Endodermal cell (in vitro differentiated cells): ENCODE measurements at regions not wholly inside any gene's neighbourhood (a gene's known extent, or its start where the extent isn't known, plus 50 kb on each side); places are given as distances from the start of the nearest gene placed in this dataset.

Experiments used
- DNase-seq: peaks from one replicate; pipeline ENCODE4 v3.0.0-alpha.2; 2017
- H3K27ac ChIP-seq: 2 replicates; pipeline ENCODE4 v1.5.1; 2013; ENCODE audit warnings: mild to moderate bottlenecking, low read depth, low read length, moderate library complexity
- H3K27me3 ChIP-seq: 2 replicates; pipeline ENCODE4 v1.6.1; 2013; ENCODE audit warnings: mild to moderate bottlenecking, low read length, moderate library complexity; ENCODE audit not compliant: insufficient read depth, control insufficient read depth, poor library complexity, severe bottlenecking
- H3K36me3 ChIP-seq: 2 replicates; pipeline ENCODE4 v1.7.0; 2013; ENCODE audit warnings: mild to moderate bottlenecking, low read length, moderate library complexity; ENCODE audit not compliant: control insufficient read depth, insufficient read depth
- H3K4me1 ChIP-seq: one replicate; pipeline ENCODE4 v1.7.0; 2013; ENCODE audit warnings: low read length; ENCODE audit not compliant: control insufficient read depth, insufficient read depth
- H3K4me3 ChIP-seq: 2 replicates; pipeline ENCODE4 v1.5.1; 2013; ENCODE audit warnings: mild to moderate bottlenecking, low read length, moderate library complexity
- H3K9ac ChIP-seq: 2 replicates; pipeline ENCODE4 v1.6.1; 2013; ENCODE audit warnings: mild to moderate bottlenecking, low read length, moderate library complexity; ENCODE audit not compliant: poor library complexity, severe bottlenecking; ENCODE audit errors: extremely low read depth
- H3K9me3 ChIP-seq: 2 replicates; pipeline ENCODE4 v1.6.1; 2013; ENCODE audit warnings: mild to moderate bottlenecking, low read length, moderate library complexity; ENCODE audit not compliant: control insufficient read depth
- H3K27ac Mint-ChIP-seq: 2 replicates; pipeline ENCODE4 v1.8.0; 2020; ENCODE audit warnings: mixed read lengths
- H3K27me3 Mint-ChIP-seq: 2 replicates; pipeline ENCODE4 v1.8.0; 2021; ENCODE audit warnings: mild to moderate bottlenecking, mixed read lengths; ENCODE audit not compliant: insufficient read depth
- H3K36me3 Mint-ChIP-seq: 2 replicates; pipeline ENCODE4 v1.8.0; 2020; ENCODE audit warnings: low read depth, mixed read lengths
- H3K4me1 Mint-ChIP-seq: 2 replicates; pipeline ENCODE4 v1.8.0; 2020; ENCODE audit warnings: mixed read lengths
- H3K4me3 Mint-ChIP-seq: 2 replicates; pipeline ENCODE4 v1.8.0; 2020; ENCODE audit warnings: mild to moderate bottlenecking, moderate library complexity, mixed read lengths
- H3K9me3 Mint-ChIP-seq: 2 replicates; pipeline ENCODE4 v1.8.0; 2020; ENCODE audit warnings: mild to moderate bottlenecking, mixed read lengths
- WGBS, 2 experiments: methylation state at CpG; one replicate each; pipeline versions ENCODE4 v1.1.5 to v1.1.7; 2013; ENCODE audit warnings: missing lambda C conversion rate in 2 of 2, mixed read lengths in 1 of 2; ENCODE audit not compliant: insufficient coverage in 1 of 2, insufficient read length in 1 of 2; 5-methylcytosine and 5-hydroxymethylcytosine counted together
- TF ChIP-seq, protein P1 (sequence below): fragments of 200-600 bp; sonication (generic); conservative IDR thresholded peaks from 2 replicates; pipeline ENCODE4 v1.5.0; 2021; ENCODE audit warnings: antibody characterized with exemption, mild to moderate bottlenecking

DNA sequence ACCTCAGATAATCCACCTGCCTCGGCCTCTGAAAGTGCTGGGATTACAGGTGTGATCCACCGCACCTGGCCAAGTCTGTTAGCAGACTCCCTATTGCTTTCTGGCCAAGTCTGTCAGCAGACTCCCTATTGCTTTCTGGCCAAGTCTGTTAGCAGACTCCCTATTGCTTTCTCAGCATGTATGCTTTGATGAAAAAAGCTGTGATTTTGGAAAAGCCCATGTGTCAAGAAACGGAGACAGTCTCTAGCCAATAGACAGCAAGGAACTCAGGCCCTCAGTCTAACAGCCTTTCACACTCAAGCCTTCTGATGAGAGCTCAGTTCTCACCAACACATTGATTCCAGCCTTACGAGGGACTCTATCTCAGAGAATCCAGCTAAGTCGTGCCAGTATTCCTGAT is 158.8 kb upstream of the KRR1 start:
- DNase-seq = peak; percentile 58
- Histone ChIP-seq H3K4me3 (no peak overlapping the region), H3K9ac (no peak overlapping the region), H3K4me1 (peaks cover 6% of the 10 kb centered on the region), H3K27me3 (no peaks in the 10 kb centered on the region), H3K36me3 (no peaks in the 10 kb centered on the region), H3K27ac (no peak overlapping the region), H3K9me3 (peaks cover 11% of the 10 kb centered on the region)
- Mint-ChIP-seq H3K9me3 (peaks cover 7% of the 10 kb centered on the region), H3K27me3 (no peaks in the 10 kb centered on the region), H3K4me3 (no peak overlapping the region), H3K27ac (no peak overlapping the region), H3K36me3 (no peaks in the 10 kb centered on the region), H3K4me1 (peaks cover 16% of the 10 kb centered on the region)
- TF ChIP-seq, protein P1, sequence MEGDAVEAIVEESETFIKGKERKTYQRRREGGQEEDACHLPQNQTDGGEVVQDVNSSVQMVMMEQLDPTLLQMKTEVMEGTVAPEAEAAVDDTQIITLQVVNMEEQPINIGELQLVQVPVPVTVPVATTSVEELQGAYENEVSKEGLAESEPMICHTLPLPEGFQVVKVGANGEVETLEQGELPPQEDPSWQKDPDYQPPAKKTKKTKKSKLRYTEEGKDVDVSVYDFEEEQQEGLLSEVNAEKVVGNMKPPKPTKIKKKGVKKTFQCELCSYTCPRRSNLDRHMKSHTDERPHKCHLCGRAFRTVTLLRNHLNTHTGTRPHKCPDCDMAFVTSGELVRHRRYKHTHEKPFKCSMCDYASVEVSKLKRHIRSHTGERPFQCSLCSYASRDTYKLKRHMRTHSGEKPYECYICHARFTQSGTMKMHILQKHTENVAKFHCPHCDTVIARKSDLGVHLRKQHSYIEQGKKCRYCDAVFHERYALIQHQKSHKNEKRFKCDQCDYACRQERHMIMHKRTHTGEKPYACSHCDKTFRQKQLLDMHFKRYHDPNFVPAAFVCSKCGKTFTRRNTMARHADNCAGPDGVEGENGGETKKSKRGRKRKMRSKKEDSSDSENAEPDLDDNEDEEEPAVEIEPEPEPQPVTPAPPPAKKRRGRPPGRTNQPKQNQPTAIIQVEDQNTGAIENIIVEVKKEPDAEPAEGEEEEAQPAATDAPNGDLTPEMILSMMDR = no peak
- 81 to 94% methylated on average over 2 to 5 of the region's 5 CpGs for WGBS, 2 experiments

DNA sequence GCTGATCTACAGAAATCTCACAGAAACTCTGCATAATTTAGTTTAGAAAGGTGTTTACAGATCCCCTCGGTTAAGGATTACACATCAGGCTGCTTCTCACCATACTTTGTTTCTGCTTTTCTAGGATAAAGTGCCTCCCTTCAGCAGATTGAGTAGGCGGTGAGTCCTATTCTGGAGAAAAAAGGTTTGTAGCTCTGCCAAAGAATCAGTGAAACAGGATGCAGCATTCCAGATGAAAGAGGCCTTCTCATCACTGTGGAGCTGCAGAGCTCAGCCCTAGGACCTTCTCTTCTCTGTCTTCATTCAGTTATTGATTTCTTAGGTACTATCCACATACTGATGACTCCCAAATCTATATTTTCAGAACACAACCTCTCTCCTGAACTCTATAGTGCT is 155.5 kb upstream of the KRR1 start:
- TF ChIP-seq, protein P1 = no peak
- peaks cover 11% of the 10 kb centered on the region for H3K9me3 ChIP-seq
- 72 to 86% methylated on average over 1 to 2 of the region's 2 CpGs for WGBS, 2 experiments
- peaks cover 7% of the 10 kb centered on the region for H3K9me3 Mint-ChIP-seq
- no peaks in the 10 kb centered on the region for H3K36me3 Mint-ChIP-seq
- peaks cover 8% of the 10 kb centered on the region for H3K4me1 ChIP-seq
- no peak overlapping the region for H3K27ac Mint-ChIP-seq
- H3K27ac ChIP-seq = no peak overlapping the region
- H3K27me3 ChIP-seq = no peaks in the 10 kb centered on the region
- H3K36me3 ChIP-seq = no peaks in the 10 kb centered on the region
- no peak overlapping the region for H3K4me3 ChIP-seq
- no peak overlapping the region for H3K9ac ChIP-seq
- DNase-seq = no peak
- no peaks in the 10 kb centered on the region for H3K27me3 Mint-ChIP-seq
- peaks cover 16% of the 10 kb centered on the region for H3K4me1 Mint-ChIP-seq
- H3K4me3 Mint-ChIP-seq = no peak overlapping the region

DNA sequence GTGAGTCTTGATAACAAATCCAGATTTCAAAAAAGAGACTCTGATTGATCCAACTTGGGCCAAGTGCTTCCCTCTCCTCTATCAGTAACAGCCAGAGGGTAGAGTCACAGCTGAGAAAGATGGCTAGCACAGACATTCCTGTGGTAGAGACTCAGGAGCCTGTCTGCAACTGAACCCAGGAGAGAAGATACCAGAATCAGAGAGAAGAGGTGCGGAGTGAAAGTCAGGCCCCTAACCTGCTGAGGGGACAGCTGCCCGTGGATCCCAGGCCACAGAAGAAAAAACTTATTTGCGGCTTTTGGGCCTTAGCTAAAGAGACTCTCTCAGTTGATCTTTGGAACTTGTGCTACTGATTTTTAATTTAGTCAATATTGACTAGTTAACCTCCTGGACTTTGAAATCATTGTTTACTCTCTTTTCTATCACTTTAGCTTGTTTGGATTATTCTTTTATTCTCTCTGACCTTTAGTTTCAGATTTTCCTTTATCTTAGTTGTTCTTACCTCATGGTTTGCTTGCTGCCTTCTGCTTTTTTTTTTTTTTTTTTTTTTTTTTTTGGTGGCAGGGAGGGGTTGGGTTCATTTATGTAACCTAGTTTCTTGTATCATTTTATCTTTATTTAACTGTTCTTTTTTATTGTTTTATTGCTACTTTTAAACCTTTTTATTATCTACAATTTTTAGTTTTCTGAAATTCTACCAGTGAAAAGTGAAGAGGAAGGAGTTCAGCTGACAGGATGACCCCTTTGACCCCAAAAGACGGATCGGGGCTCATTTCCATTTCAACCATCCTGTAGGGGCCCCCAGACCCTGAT is 154.9 kb upstream of the KRR1 start:
- H3K4me3 ChIP-seq = no peak overlapping the region
- 83 to 87% methylated on average over 2 to 5 of the region's 5 CpGs for WGBS, 2 experiments
- H3K27ac Mint-ChIP-seq = peak overlapping the region; percentile 48
- TF ChIP-seq, protein P1 = no peak
- no peaks in the 10 kb centered on the region for H3K27me3 ChIP-seq
- no peak overlapping the region for H3K4me3 Mint-ChIP-seq
- peaks cover 8% of the 10 kb centered on the region for H3K4me1 ChIP-seq
- peaks cover 16% of the 10 kb centered on the region for H3K4me1 Mint-ChIP-seq
- H3K27ac ChIP-seq = no peak overlapping the region
- peaks cover 7% of the 10 kb centered on the region for H3K9me3 Mint-ChIP-seq
- peaks cover 11% of the 10 kb centered on the region for H3K9me3 ChIP-seq
- H3K27me3 Mint-ChIP-seq = no peaks in the 10 kb centered on the region
- peak; percentile 53 for DNase-seq
- H3K9ac ChIP-seq = no peak overlapping the region
- no peaks in the 10 kb centered on the region for H3K36me3 Mint-ChIP-seq
- no peaks in the 10 kb centered on the region for H3K36me3 ChIP-seq
